Parathyroid adenoma (tissue), 2 donors: ENCODE measurements at regions not wholly inside any gene's neighbourhood (a gene's known extent, or its start where the extent isn't known, plus 50 kb on each side); places are given as distances from the start of the nearest gene placed in this dataset.

Experiments used
- H2AFZ ChIP-seq: fragments of 300-600 bp; sonication (generic); one replicate; pipeline ENCODE4 v1.7.0; 2017; ENCODE audit warnings: antibody characterized with exemption, mild to moderate bottlenecking
- H3K27ac ChIP-seq: fragments of 300-600 bp; sonication (generic); one replicate; pipeline ENCODE4 v1.7.0; 2017
- H3K27me3 ChIP-seq: fragments of 300-600 bp; sonication (generic); one replicate; pipeline ENCODE4 v1.7.0; 2017; ENCODE audit warnings: low read length; ENCODE audit not compliant: control insufficient read depth, insufficient read depth
- H3K36me3 ChIP-seq: fragments of 300-600 bp; sonication (generic); one replicate; pipeline ENCODE4 v1.7.0; 2017; ENCODE audit warnings: low read length; ENCODE audit not compliant: control insufficient read depth, insufficient read depth
- H3K4me1 ChIP-seq: fragments of 300-600 bp; sonication (generic); one replicate; pipeline ENCODE4 v1.7.0; 2017; ENCODE audit warnings: control low read depth
- H3K4me2 ChIP-seq: fragments of 300-600 bp; sonication (generic); one replicate; pipeline ENCODE4 v1.7.0; 2017; ENCODE audit warnings: low read length
- H3K4me3 ChIP-seq: fragments of 300-600 bp; sonication (generic); one replicate; pipeline ENCODE4 v1.7.0; 2017; ENCODE audit warnings: low read depth, low read length
- H3K79me2 ChIP-seq: fragments of 300-600 bp; sonication (generic); one replicate; pipeline ENCODE4 v1.7.0; 2017; ENCODE audit warnings: control low read depth
- H3K9ac ChIP-seq: fragments of 300-600 bp; sonication (generic); one replicate; pipeline ENCODE4 v1.7.0; 2017; ENCODE audit warnings: mild to moderate bottlenecking
- H3K9me3 ChIP-seq: fragments of 300-600 bp; sonication (generic); one replicate; pipeline ENCODE4 v1.7.0; 2017; ENCODE audit warnings: low read length; ENCODE audit not compliant: control insufficient read depth
- TF ChIP-seq, protein P1 (sequence below): fragments of 300-600 bp; sonication (generic); IDR thresholded peaks from one replicate; pipeline ENCODE4 v1.7.0; 2017; ENCODE audit warnings: antibody characterized with exemption, mild to moderate bottlenecking
- donor health status: primary hyperparathyroidism.

DNA sequence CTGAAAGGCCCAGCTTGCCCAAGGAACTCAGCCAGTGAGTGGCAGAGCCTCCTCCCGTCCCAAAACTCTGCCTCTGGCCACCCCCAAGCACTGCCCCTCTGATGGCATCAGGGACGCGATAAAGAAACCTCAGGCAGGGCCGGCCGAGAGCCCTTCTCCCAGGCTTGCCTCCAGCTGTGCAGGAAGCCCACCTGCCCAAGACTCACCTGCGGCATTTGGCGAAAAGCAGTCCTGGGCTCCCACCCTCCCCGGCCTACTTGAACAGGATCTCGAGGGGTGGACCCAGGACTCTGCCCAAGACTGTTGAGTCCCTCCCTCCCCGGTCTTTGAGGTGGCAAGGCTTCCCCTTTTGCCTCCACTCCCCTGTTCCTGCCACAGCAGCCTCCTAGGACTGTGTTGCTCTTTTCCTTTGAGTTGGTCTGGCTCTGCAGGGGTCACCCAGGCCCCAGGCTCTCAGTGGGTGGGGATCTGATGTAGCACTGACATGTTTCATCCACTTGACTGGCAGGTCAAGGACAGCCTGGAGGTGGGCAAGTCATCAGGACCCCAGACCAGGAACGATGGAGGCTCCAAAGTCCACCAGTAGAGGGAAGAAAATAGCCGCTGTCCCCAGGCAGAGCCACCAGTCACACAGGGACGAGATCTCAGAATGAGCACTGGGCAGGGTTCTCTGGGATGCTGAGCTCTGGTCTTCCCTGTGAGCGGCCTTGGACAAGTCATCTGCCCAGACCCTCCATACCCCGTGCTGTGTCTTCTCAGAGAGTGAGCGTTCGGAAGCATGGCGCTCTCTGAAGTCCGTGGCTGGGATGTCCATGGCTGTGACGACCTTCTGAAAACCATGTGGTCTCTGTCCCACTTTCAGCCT is 111.0 kb upstream of the TNRC6C start:
- H2AFZ ChIP-seq = no peak overlapping the region
- no peaks in the 10 kb centered on the region for H3K4me1 ChIP-seq
- TF ChIP-seq, protein P1, sequence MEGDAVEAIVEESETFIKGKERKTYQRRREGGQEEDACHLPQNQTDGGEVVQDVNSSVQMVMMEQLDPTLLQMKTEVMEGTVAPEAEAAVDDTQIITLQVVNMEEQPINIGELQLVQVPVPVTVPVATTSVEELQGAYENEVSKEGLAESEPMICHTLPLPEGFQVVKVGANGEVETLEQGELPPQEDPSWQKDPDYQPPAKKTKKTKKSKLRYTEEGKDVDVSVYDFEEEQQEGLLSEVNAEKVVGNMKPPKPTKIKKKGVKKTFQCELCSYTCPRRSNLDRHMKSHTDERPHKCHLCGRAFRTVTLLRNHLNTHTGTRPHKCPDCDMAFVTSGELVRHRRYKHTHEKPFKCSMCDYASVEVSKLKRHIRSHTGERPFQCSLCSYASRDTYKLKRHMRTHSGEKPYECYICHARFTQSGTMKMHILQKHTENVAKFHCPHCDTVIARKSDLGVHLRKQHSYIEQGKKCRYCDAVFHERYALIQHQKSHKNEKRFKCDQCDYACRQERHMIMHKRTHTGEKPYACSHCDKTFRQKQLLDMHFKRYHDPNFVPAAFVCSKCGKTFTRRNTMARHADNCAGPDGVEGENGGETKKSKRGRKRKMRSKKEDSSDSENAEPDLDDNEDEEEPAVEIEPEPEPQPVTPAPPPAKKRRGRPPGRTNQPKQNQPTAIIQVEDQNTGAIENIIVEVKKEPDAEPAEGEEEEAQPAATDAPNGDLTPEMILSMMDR = no peak
- H3K4me2 ChIP-seq = no peak overlapping the region
- H3K27ac ChIP-seq = no peak overlapping the region
- no peaks in the 10 kb centered on the region for H3K9me3 ChIP-seq
- no peaks in the 10 kb centered on the region for H3K27me3 ChIP-seq
- H3K36me3 ChIP-seq = no peaks in the 10 kb centered on the region
- H3K79me2 ChIP-seq = no peaks in the 10 kb centered on the region
- H3K9ac ChIP-seq = no peak overlapping the region
- no peak overlapping the region for H3K4me3 ChIP-seq

- H3K9ac ChIP-seq = no peak overlapping the region
- H3K9me3 ChIP-seq = no peaks in the 10 kb centered on the region
- H3K36me3 ChIP-seq = no peaks in the 10 kb centered on the region
- no peak overlapping the region for H2AFZ ChIP-seq
- no peak overlapping the region for H3K4me3 ChIP-seq
- H3K27me3 ChIP-seq = no peaks in the 10 kb centered on the region
- no peak overlapping the region for H3K27ac ChIP-seq
- H3K4me2 ChIP-seq = no peak overlapping the region
- TF ChIP-seq, protein P1 = no peak
- no peaks in the 10 kb centered on the region for H3K4me1 ChIP-seq
- H3K79me2 ChIP-seq = no peaks in the 10 kb centered on the region
Measured at GRCh38 chr17:77848257-77848656, 110.2 kb upstream of the TNRC6C start.

DNA sequence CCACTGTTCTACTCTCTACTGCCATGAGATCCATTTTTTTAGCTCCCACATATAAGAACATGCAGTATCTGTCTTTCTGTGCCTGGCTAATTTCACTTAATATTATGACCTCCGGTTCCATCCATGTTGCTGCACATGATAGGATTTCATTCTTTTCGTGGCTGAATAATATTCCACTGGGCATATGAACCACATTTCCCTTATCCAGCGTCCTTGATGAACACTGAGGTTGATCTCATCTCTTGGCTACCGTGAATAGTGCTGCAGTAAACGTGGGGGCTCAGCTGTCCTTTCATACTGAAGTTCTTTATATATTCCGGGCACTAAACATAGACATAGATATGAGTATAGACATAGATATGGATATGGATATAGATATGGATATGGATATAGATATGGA is 109.3 kb upstream of the TNRC6C start:
- Histone ChIP-seq H3K4me1 (no peaks in the 10 kb centered on the region), H2AFZ (no peak overlapping the region), H3K4me3 (no peak overlapping the region), H3K27ac (no peak overlapping the region), H3K9me3 (no peaks in the 10 kb centered on the region), H3K4me2 (no peak overlapping the region), H3K36me3 (no peaks in the 10 kb centered on the region), H3K79me2 (no peaks in the 10 kb centered on the region), H3K9ac (no peak overlapping the region), H3K27me3 (no peaks in the 10 kb centered on the region)
- TF ChIP-seq, protein P1 = no peak

DNA sequence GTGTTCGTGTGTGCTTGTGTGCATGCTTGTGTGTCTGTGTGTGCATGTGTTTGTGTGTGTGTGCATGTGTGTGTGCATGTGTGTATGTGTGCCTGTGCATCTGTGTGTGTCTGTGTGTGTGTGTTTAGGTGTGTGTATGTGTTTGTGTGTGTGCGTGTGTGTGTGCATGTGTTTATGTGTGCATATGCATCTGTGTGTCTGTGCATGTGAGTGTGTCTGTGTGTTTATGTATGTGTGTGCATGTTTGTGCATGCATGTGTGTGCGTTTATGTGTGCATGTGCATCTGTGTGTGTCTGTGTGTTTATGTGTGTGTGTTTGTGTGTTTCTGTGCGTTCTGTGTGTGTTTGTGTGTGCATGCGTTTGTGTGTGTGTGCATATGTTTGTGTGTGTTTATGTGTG is 106.6 kb upstream of the TNRC6C start:
- no peaks in the 10 kb centered on the region for H3K9me3 ChIP-seq
- TF ChIP-seq, protein P1 = no peak
- H3K36me3 ChIP-seq = no peaks in the 10 kb centered on the region
- no peak overlapping the region for H3K4me3 ChIP-seq
- H3K9ac ChIP-seq = no peak overlapping the region
- no peaks in the 10 kb centered on the region for H3K27me3 ChIP-seq
- no peaks in the 10 kb centered on the region for H3K4me1 ChIP-seq
- H2AFZ ChIP-seq = no peak overlapping the region
- no peaks in the 10 kb centered on the region for H3K79me2 ChIP-seq
- no peak overlapping the region for H3K4me2 ChIP-seq
- no peak overlapping the region for H3K27ac ChIP-seq

DNA sequence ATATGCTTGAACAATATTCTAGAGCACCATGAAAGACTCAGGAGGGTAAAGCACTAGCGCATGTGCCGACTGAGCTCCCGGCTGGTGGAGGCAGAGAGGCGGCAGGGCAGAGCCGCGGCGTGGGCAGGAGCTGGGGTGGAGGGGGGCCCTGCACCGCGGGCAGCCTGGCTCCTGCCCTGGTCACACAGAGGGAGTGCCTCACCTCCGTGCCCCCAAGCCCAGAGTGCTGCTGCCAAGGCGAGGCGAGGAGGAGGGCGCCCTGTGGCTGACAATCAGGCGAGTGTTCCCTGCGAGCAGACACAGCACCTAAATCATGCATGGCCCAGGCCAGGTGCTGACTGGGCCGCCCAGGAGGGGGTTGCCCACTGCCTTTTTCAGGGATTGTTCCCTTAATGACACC is 105.8 kb upstream of the TNRC6C start:
- no peak overlapping the region for H3K4me2 ChIP-seq
- TF ChIP-seq, protein P1 = no peak
- no peak overlapping the region for H3K27ac ChIP-seq
- H3K4me1 ChIP-seq = no peaks in the 10 kb centered on the region
- H3K9ac ChIP-seq = no peak overlapping the region
- H3K9me3 ChIP-seq = no peaks in the 10 kb centered on the region
- no peak overlapping the region for H2AFZ ChIP-seq
- no peak overlapping the region for H3K4me3 ChIP-seq
- no peaks in the 10 kb centered on the region for H3K36me3 ChIP-seq
- no peaks in the 10 kb centered on the region for H3K27me3 ChIP-seq
- no peaks in the 10 kb centered on the region for H3K79me2 ChIP-seq
